ENCODE measurements at regions not wholly inside any gene's neighbourhood (a gene's known extent, or its start where the extent isn't known, plus 50 kb on each side); places are given as distances from the start of the nearest gene placed in this dataset.

GRCh38 chr10:84596585-84596984 lies 268.2 kb downstream of the CCSER2 start:
- WGBS (ENCODE audit: insufficient coverage) = 83% methylated on average over 4 of the region's 4 CpGs
- H3K27me3 Mint-ChIP-seq (ENCODE audit: low read depth in 3 of 3) = peaks cover 2 to 4% (median 3%) of the 10 kb centered on the region in 3 donors

GRCh38 chr10:84599254-84599653 lies 270.9 kb downstream of the CCSER2 start:
- Mint-ChIP-seq H3K4me1 (no peaks in the 10 kb centered on the region), H3K27ac (no peak overlapping the region), H3K4me3 (no peak overlapping the region), H3K27me3 (ENCODE audit: low read depth in 3 of 3) (peaks cover 0 to 4% (median 1%) of the 10 kb centered on the region in 3 donors), H3K9me3 (peaks cover 0 to 8% (median 2%) of the 10 kb centered on the region in 7 donors), H3K36me3 (no peaks in the 10 kb centered on the region)
- H3K4me3 ChIP-seq (replicated peaks in 1 of 3; ENCODE audit: low read depth in 2 of 3, low read length in 3 of 3) = no peak overlapping the region
- H2AFZ ChIP-seq (ENCODE audit: insufficient read depth, low read depth, low read length, poor library complexity, severe bottlenecking) = no peak overlapping the region
- H3K79me2 ChIP-seq (ENCODE audit: insufficient read depth, low read length) = no peaks in the 10 kb centered on the region
- intact Hi-C loops (cut with micrococcal nuclease) = no loop called here
- no peaks in the 10 kb centered on the region for H3K4me1 ChIP-seq (ENCODE audit: control insufficient read depth in 1 of 2, insufficient read depth in 2 of 2, low read length in 2 of 2)
- no peaks in the 10 kb centered on the region for H4K20me1 ChIP-seq (ENCODE audit: insufficient read depth, low read length)
- no peak overlapping the region for H3K4me2 ChIP-seq (replicated peaks; ENCODE audit: extremely low read depth, low read length, poor library complexity, severe bottlenecking)
- no peak for TF ChIP-seq CTCF (IDR thresholded peaks at IDR 0.05)
- H3K36me3 ChIP-seq (replicated peaks in 1 of 2; ENCODE audit: control insufficient read depth in 1 of 2, insufficient read depth in 2 of 2, low read length in 2 of 2) = no peaks in the 10 kb centered on the region
- WGBS (ENCODE audit: insufficient coverage) = no CpG with 5 or more reads among the region's 2 CpGs
- H3K27ac ChIP-seq (ENCODE audit: low read depth in 1 of 2, low read length in 2 of 2) = no peak overlapping the region
- no peak for DNase-seq
- no peaks in the 10 kb centered on the region for H3K27me3 ChIP-seq (ENCODE audit: control insufficient read depth in 2 of 2, insufficient read depth in 2 of 2, low read length in 2 of 2)
- H3K9me3 ChIP-seq (replicated peaks in 1 of 2; ENCODE audit: control insufficient read depth in 1 of 2, insufficient read depth in 1 of 2, low read length in 2 of 2) = peaks cover 0 to 3% of the 10 kb centered on the region in 2 donors
- no peak overlapping the region for H3K9ac ChIP-seq (ENCODE audit: insufficient read depth, low read length, poor library complexity, severe bottlenecking)

More at GRCh38 chr10:84596585-84596984, 268.2 kb downstream of the CCSER2 start:
- Histone ChIP-seq H3K4me3 (replicated peaks in 1 of 3; ENCODE audit: low read depth in 2 of 3, low read length in 3 of 3) (no peak overlapping the region), H4K20me1 (ENCODE audit: insufficient read depth, low read length) (no peaks in the 10 kb centered on the region), H3K36me3 (replicated peaks in 1 of 2; ENCODE audit: control insufficient read depth in 1 of 2, insufficient read depth in 2 of 2, low read length in 2 of 2) (no peaks in the 10 kb centered on the region), H3K4me1 (ENCODE audit: control insufficient read depth in 1 of 2, insufficient read depth in 2 of 2, low read length in 2 of 2) (no peaks in the 10 kb centered on the region), H3K27ac (ENCODE audit: low read depth in 1 of 2, low read length in 2 of 2) (no peak overlapping the region), H3K27me3 (ENCODE audit: control insufficient read depth in 2 of 2, insufficient read depth in 2 of 2, low read length in 2 of 2) (no peaks in the 10 kb centered on the region), H2AFZ (ENCODE audit: insufficient read depth, low read depth, low read length, poor library complexity, severe bottlenecking) (no peak overlapping the region), H3K9me3 (replicated peaks in 1 of 2; ENCODE audit: control insufficient read depth in 1 of 2, insufficient read depth in 1 of 2, low read length in 2 of 2) (peaks cover 0 to 3% of the 10 kb centered on the region in 2 donors), H3K9ac (ENCODE audit: insufficient read depth, low read length, poor library complexity, severe bottlenecking) (no peak overlapping the region), H3K79me2 (ENCODE audit: insufficient read depth, low read length) (no peaks in the 10 kb centered on the region), H3K4me2 (replicated peaks; ENCODE audit: extremely low read depth, low read length, poor library complexity, severe bottlenecking) (no peak overlapping the region)
- intact Hi-C loops (cut with micrococcal nuclease) = no loop called here
- H3K4me3 Mint-ChIP-seq = no peak overlapping the region
- TF ChIP-seq CTCF (IDR thresholded peaks at IDR 0.05) = no peak
- H3K36me3 Mint-ChIP-seq = no peaks in the 10 kb centered on the region
- H3K4me1 Mint-ChIP-seq = no peaks in the 10 kb centered on the region
- peaks cover 0 to 10% (median 2%) of the 10 kb centered on the region in 7 donors for H3K9me3 Mint-ChIP-seq
- DNase-seq = no peak
- H3K27ac Mint-ChIP-seq = no peak overlapping the region
